Endodermal cell (in vitro differentiated cells): ENCODE measurements at regions not wholly inside any gene's neighbourhood (a gene's known extent, or its start where the extent isn't known, plus 50 kb on each side); places are given as distances from the start of the nearest gene placed in this dataset.

ENCODE experiments used
- DNase-seq: peaks from one replicate; pipeline ENCODE4 v3.0.0-alpha.2; 2017
- H3K27ac ChIP-seq: 2 replicates; pipeline ENCODE4 v1.5.1; 2013; ENCODE audit warnings: mild to moderate bottlenecking, low read depth, low read length, moderate library complexity
- H3K27me3 ChIP-seq: 2 replicates; pipeline ENCODE4 v1.6.1; 2013; ENCODE audit warnings: mild to moderate bottlenecking, low read length, moderate library complexity; ENCODE audit not compliant: insufficient read depth, control insufficient read depth, poor library complexity, severe bottlenecking
- H3K36me3 ChIP-seq: 2 replicates; pipeline ENCODE4 v1.7.0; 2013; ENCODE audit warnings: mild to moderate bottlenecking, low read length, moderate library complexity; ENCODE audit not compliant: control insufficient read depth, insufficient read depth
- H3K4me1 ChIP-seq: one replicate; pipeline ENCODE4 v1.7.0; 2013; ENCODE audit warnings: low read length; ENCODE audit not compliant: control insufficient read depth, insufficient read depth
- H3K4me3 ChIP-seq: 2 replicates; pipeline ENCODE4 v1.5.1; 2013; ENCODE audit warnings: mild to moderate bottlenecking, low read length, moderate library complexity
- H3K9ac ChIP-seq: 2 replicates; pipeline ENCODE4 v1.6.1; 2013; ENCODE audit warnings: mild to moderate bottlenecking, low read length, moderate library complexity; ENCODE audit not compliant: poor library complexity, severe bottlenecking; ENCODE audit errors: extremely low read depth
- H3K9me3 ChIP-seq: 2 replicates; pipeline ENCODE4 v1.6.1; 2013; ENCODE audit warnings: mild to moderate bottlenecking, low read length, moderate library complexity; ENCODE audit not compliant: control insufficient read depth
- H3K27ac Mint-ChIP-seq: 2 replicates; pipeline ENCODE4 v1.8.0; 2020; ENCODE audit warnings: mixed read lengths
- H3K27me3 Mint-ChIP-seq: 2 replicates; pipeline ENCODE4 v1.8.0; 2021; ENCODE audit warnings: mild to moderate bottlenecking, mixed read lengths; ENCODE audit not compliant: insufficient read depth
- H3K36me3 Mint-ChIP-seq: 2 replicates; pipeline ENCODE4 v1.8.0; 2020; ENCODE audit warnings: low read depth, mixed read lengths
- H3K4me1 Mint-ChIP-seq: 2 replicates; pipeline ENCODE4 v1.8.0; 2020; ENCODE audit warnings: mixed read lengths
- H3K4me3 Mint-ChIP-seq: 2 replicates; pipeline ENCODE4 v1.8.0; 2020; ENCODE audit warnings: mild to moderate bottlenecking, moderate library complexity, mixed read lengths
- H3K9me3 Mint-ChIP-seq: 2 replicates; pipeline ENCODE4 v1.8.0; 2020; ENCODE audit warnings: mild to moderate bottlenecking, mixed read lengths
- CTCF ChIP-seq: fragments of 200-600 bp; sonication (generic); conservative IDR thresholded peaks from 2 replicates; pipeline ENCODE4 v1.5.0; 2021; ENCODE audit warnings: antibody characterized with exemption, mild to moderate bottlenecking
- WGBS, 2 experiments: methylation state at CpG; one replicate each; pipeline versions ENCODE4 v1.1.5 to v1.1.7; 2013; ENCODE audit warnings: missing lambda C conversion rate in 2 of 2, mixed read lengths in 1 of 2; ENCODE audit not compliant: insufficient coverage in 1 of 2, insufficient read length in 1 of 2; 5-methylcytosine and 5-hydroxymethylcytosine counted together

- Histone ChIP-seq H3K9me3 (no peaks in the 10 kb centered on the region), H3K36me3 (no peaks in the 10 kb centered on the region), H3K4me1 (no peaks in the 10 kb centered on the region), H3K27ac (no peak overlapping the region), H3K4me3 (no peak overlapping the region), H3K27me3 (no peaks in the 10 kb centered on the region), H3K9ac (no peak overlapping the region)
- Mint-ChIP-seq H3K9me3 (no peaks in the 10 kb centered on the region), H3K36me3 (no peaks in the 10 kb centered on the region), H3K4me1 (peaks cover 18% of the 10 kb centered on the region), H3K4me3 (no peak overlapping the region), H3K27ac (no peak overlapping the region), H3K27me3 (no peaks in the 10 kb centered on the region)
- no peak for TF ChIP-seq CTCF
- no peak for DNase-seq
- 97 to 100% methylated on average over 2 to 6 of the region's 6 CpGs for WGBS, 2 experiments
Observed at GRCh38 chr1:8139383-8139782, 113.3 kb upstream of the ERRFI1 start.

GRCh38 chr1:8138673-8139072, 112.6 kb upstream of the ERRFI1 start:
- H3K9me3 ChIP-seq, result no peaks in the 10 kb centered on the region
- H3K4me1 ChIP-seq, result no peaks in the 10 kb centered on the region
- WGBS, 2 experiments, result 93 to 100% methylated on average over 4 to 6 of the region's 6 CpGs
- Mint-ChIP-seq H3K4me3 (no peak overlapping the region), H3K9me3 (no peaks in the 10 kb centered on the region), H3K27me3 (no peaks in the 10 kb centered on the region), H3K4me1 (peaks cover 14% of the 10 kb centered on the region), H3K27ac (no peak overlapping the region), H3K36me3 (no peaks in the 10 kb centered on the region)
- no peak overlapping the region for H3K4me3 ChIP-seq
- no peaks in the 10 kb centered on the region for H3K27me3 ChIP-seq
- DNase-seq, result no peak
- no peak for TF ChIP-seq CTCF
- no peak overlapping the region for H3K9ac ChIP-seq
- H3K27ac ChIP-seq, result no peak overlapping the region
- no peaks in the 10 kb centered on the region for H3K36me3 ChIP-seq

GRCh38 chr1:8137481-8138244, 111.6 kb upstream of the ERRFI1 start:
- DNase-seq, result no peak
- H3K36me3 ChIP-seq, result no peaks in the 10 kb centered on the region
- peaks cover 12% of the 10 kb centered on the region for H3K4me1 Mint-ChIP-seq
- no peaks in the 10 kb centered on the region for H3K4me1 ChIP-seq
- no peak overlapping the region for H3K9ac ChIP-seq
- no peak for TF ChIP-seq CTCF
- H3K9me3 ChIP-seq, result no peaks in the 10 kb centered on the region
- H3K27ac ChIP-seq, result peak overlapping the region; percentile 80
- 75 to 87% methylated on average over 12 to 13 of the region's 13 CpGs for WGBS, 2 experiments
- no peak overlapping the region for H3K4me3 Mint-ChIP-seq
- H3K27ac Mint-ChIP-seq, result no peak overlapping the region
- no peaks in the 10 kb centered on the region for H3K36me3 Mint-ChIP-seq
- H3K27me3 ChIP-seq, result no peaks in the 10 kb centered on the region
- H3K27me3 Mint-ChIP-seq, result no peaks in the 10 kb centered on the region
- no peak overlapping the region for H3K4me3 ChIP-seq
- no peaks in the 10 kb centered on the region for H3K9me3 Mint-ChIP-seq
